GM12878 (cell line): ENCODE measurements at regions not wholly inside any gene's neighbourhood (a gene's known extent, or its start where the extent isn't known, plus 50 kb on each side); places are given as distances from the start of the nearest gene placed in this dataset.

Experiments used
- ATAC-seq: fragments of 200-7000 bp; cut with Tn5 transposase; 3 replicates; pipeline ENCODE4 v1.9.1; 2020; ENCODE audit warnings: mild to moderate bottlenecking, moderate library complexity
- BruUV-seq: library from RNA; stranded (reverse); fragments of 400-500 nt; replicated peaks from 2 replicates; lab custom pipeline; 2021; lab: Mats Ljungman, UMichigan
- CTCF ChIA-PET: fragments of 300-600 bp; sonication (Branson Sonifier 250); formaldehyde crosslinking; extraction: SDS; loops from one replicate; lab custom pipeline; 2021; ENCODE audit warnings: inconsistent platforms; lab: Yijun Ruan, JAX
- POLR2A ChIA-PET: fragments of 350-600 bp; formaldehyde crosslinking; extraction: SDS; loops from one replicate; lab custom pipeline; 2021; ENCODE audit warnings: inconsistent platforms; lab: Charles Lee
- RAD21 ChIA-PET: fragments of 300-600 bp; sonication (Branson Sonifier 250); formaldehyde crosslinking; loops from one replicate; lab custom pipeline; 2023; ENCODE audit warnings: antibody characterized with exemption; ENCODE audit not compliant: unreplicated experiment; lab: Charles Lee
- SMC1A ChIA-PET: fragments of 300-600 bp; sonication (Branson Sonifier 250); formaldehyde crosslinking; loops from one replicate; lab custom pipeline; 2023; ENCODE audit not compliant: unreplicated experiment, uncharacterized antibody; lab: Charles Lee
- DNase-seq: peaks from one replicate; pipeline ENCODE4 v3.0.0-alpha.2; 2011; ENCODE audit warnings: low read depth, low spot score
- FAIRE-seq: peaks from 3 replicates; lab custom pipeline; 2011; peaks lifted over from hg19 to GRCh38; lab: Jason Lieb, UNC
- H2AFZ ChIP-seq: 2 replicates; pipeline ENCODE4 v1.6.0; 2011; ENCODE audit warnings: low read depth, low read length, control low read depth; ENCODE audit not compliant: control insufficient read depth
- H3K27ac ChIP-seq: 2 replicates; pipeline ENCODE4 v1.5.1; 2011; ENCODE audit warnings: control low read depth; ENCODE audit not compliant: control insufficient read depth, insufficient read depth
- H3K27me3 ChIP-seq, 2 experiments: replicated peaks in 1 of 2; 2 replicates each; pipeline versions ENCODE4 v1.6.0 to v1.6.1; 2011; ENCODE audit warnings: low read length in 1 of 2; ENCODE audit not compliant: control insufficient read depth in 2 of 2, insufficient read depth in 2 of 2
- H3K36me3 ChIP-seq, 2 experiments: 2 replicates each; pipeline ENCODE4 v1.5.1; 2011; ENCODE audit warnings: low read length in 1 of 2; ENCODE audit not compliant: control insufficient read depth in 2 of 2, insufficient read depth in 2 of 2
- H3K4me1 ChIP-seq: 2 replicates; pipeline ENCODE4 v1.6.1; 2011; ENCODE audit warnings: mild to moderate bottlenecking, low read length, moderate library complexity, mixed read lengths; ENCODE audit not compliant: control insufficient read depth, insufficient read depth
- H3K4me2 ChIP-seq: 2 replicates; pipeline ENCODE4 v1.6.0; 2011; ENCODE audit warnings: control low read depth; ENCODE audit not compliant: control insufficient read depth, insufficient read depth
- H3K4me3 ChIP-seq: fragments of 200-600 bp; sonication (generic); 2 replicates; pipeline ENCODE4 v1.5.1; 2016
- H3K79me2 ChIP-seq: 2 replicates; pipeline ENCODE4 v1.6.0; 2011; ENCODE audit warnings: low read length; ENCODE audit not compliant: control insufficient read depth, insufficient read depth
- H3K9ac ChIP-seq: 2 replicates; pipeline ENCODE4 v1.8.0; 2011; ENCODE audit warnings: low read length, control low read depth, mixed read lengths; ENCODE audit not compliant: control insufficient read depth, insufficient read depth
- H3K9me3 ChIP-seq: replicated peaks from 3 replicates; pipeline ENCODE4 v1.5.1; 2011; ENCODE audit warnings: mild to moderate bottlenecking, low read length; ENCODE audit not compliant: control insufficient read depth, insufficient read depth
- H4K20me1 ChIP-seq: 2 replicates; pipeline ENCODE4 v1.6.0; 2011; ENCODE audit not compliant: control insufficient read depth, insufficient read depth
- CBX3 ChIP-seq: fragments of 200-600 bp; sonication (generic); IDR thresholded peaks from 2 replicates; pipeline ENCODE4 v1.6.1; 2016; ENCODE audit warnings: low read depth, borderline replicate concordance
- EP300 ChIP-seq, 2 experiments: fragments of 150-350 bp in 1 of 2; IDR thresholded peaks; 2 replicates each; pipeline ENCODE4 v1.6.1; 2011 to 2012; ENCODE audit warnings: low read depth in 2 of 2, low read length in 2 of 2, borderline replicate concordance in 1 of 2, improper control_type of control experiment in 1 of 2, inconsistent platforms in 1 of 2; ENCODE audit not compliant: control insufficient read depth in 1 of 2
- HSF1 ChIP-seq: fragments of 150-350 bp; IDR thresholded peaks from 2 replicates; pipeline ENCODE4 v1.6.1; 2014; ENCODE audit warnings: mild to moderate bottlenecking, low read depth, low read length
- IRF4 ChIP-seq: IDR thresholded peaks from 2 replicates; pipeline ENCODE4 v1.6.1; 2011; ENCODE audit warnings: low read depth, low read length
- KLF5 ChIP-seq: fragments of 450-650 bp; IDR thresholded peaks from 2 replicates; pipeline ENCODE4 v1.6.1; 2014; ENCODE audit warnings: mild to moderate bottlenecking; ENCODE audit not compliant: partially characterized antibody
- WGBS: methylation state at CpG from one replicate; pipeline ENCODE4 v1.1.6; 2016; ENCODE audit warnings: low lambda C conversion rate; ENCODE audit not compliant: insufficient replicate concordance, insufficient coverage; ENCODE audit errors: missing lambda C conversion rate; 5-methylcytosine and 5-hydroxymethylcytosine counted together
- in situ Hi-C: fragments of 300-500 bp; cut with MboI; formaldehyde crosslinking; loops from 9 replicates; pipeline ENCODE4 v1.14.3; 2018; ENCODE audit warnings: mixed read lengths
- intact Hi-C: fragments of 100-400 bp; cut with micrococcal nuclease; formaldehyde crosslinking; loops from one replicate; pipeline ENCODE4 v1.14.2; 2022; ENCODE audit not compliant: unreplicated experiment

- no peaks in the 10 kb centered on the region for H4K20me1 ChIP-seq
- no peaks in the 10 kb centered on the region; a peak in 1 of 4 replicates for H3K27me3 ChIP-seq
- H3K4me3 ChIP-seq = no peak overlapping the region
- ChIA-PET RAD21 (no interaction called here), POLR2A (no interaction called here), CTCF (no interaction called here), SMC1A (no interaction called here)
- H3K9ac ChIP-seq = no peak overlapping the region
- in situ Hi-C loops = no loop called here
- no peaks in the 10 kb centered on the region for H3K4me1 ChIP-seq
- no peaks in the 10 kb centered on the region; the same call in 2 of the 3 replicates for H3K9me3 ChIP-seq
- 8% methylated on average over 7 of the region's 7 CpGs for WGBS
- intact Hi-C loops = no loop called here
- no peaks in the 10 kb centered on the region for H3K36me3 ChIP-seq
- no peak for TF ChIP-seq EP300 (IDR thresholded peaks at IDR 0.05; ENCODE audit: borderline replicate concordance in 1 of 2, control insufficient read depth in 1 of 2, low read depth in 2 of 2, low read length in 2 of 2)
- no peak for TF ChIP-seq CBX3
- TF ChIP-seq IRF4 = no peak
- TF ChIP-seq KLF5 = no peak
- no peak for TF ChIP-seq HSF1
- no peak overlapping the region for H2AFZ ChIP-seq
- FAIRE-seq (no peak), DNase-seq (no peak), ATAC-seq (no peak)
- no TSS peak for BruUV-seq
- H3K4me2 ChIP-seq = no peak overlapping the region
- no peak overlapping the region for H3K27ac ChIP-seq
- H3K79me2 ChIP-seq = no peaks in the 10 kb centered on the region
Observed at GRCh38 chr10:43899224-43899959, 250.7 kb upstream of the ZNF32 start.
